ENCODE measurements at regions not wholly inside any gene's neighbourhood (a gene's known extent, or its start where the extent isn't known, plus 50 kb on each side); places are given as distances from the start of the nearest gene placed in this dataset.

DNA sequence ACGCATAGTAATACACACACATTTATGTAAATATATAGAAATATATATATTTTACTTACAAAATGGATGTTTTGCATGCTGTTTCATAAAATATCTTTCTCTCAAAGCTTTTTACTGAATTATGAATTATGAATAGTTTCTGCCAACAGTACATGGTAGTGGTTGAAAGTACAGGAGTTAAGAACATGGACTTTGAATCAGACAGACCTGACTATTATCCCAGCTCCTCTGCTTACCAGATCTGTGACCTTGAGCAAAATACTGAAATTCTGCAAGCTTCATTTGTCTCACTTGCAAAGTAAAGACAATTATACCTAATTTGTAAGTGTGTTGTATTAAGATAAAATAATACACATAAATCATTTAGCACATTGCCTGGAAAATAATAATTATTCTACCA is 459.5 kb downstream of the EPM2A start:
- Histone ChIP-seq H4K5ac (ENCODE audit: insufficient read length, low read depth, low read length) (no peak overlapping the region), H4K20me1 (replicated peaks in 1 of 2; ENCODE audit: control insufficient read depth in 1 of 2, insufficient read depth in 2 of 2, low read length in 2 of 2) (no peaks in the 10 kb centered on the region), H2AFZ (ENCODE audit: low read length) (no peak overlapping the region), H2BK120ac (replicated peaks; ENCODE audit: low read depth, low read length) (no peak overlapping the region), H2AK5ac (ENCODE audit: low read depth, low read length) (no peak overlapping the region), H3K27me3 (replicated peaks in 1 of 4; ENCODE audit: control insufficient read depth in 3 of 4, extremely low read depth in 1 of 4, insufficient read depth in 3 of 4, low read length in 3 of 4) (no peaks in the 10 kb centered on the region), H3K4ac (replicated peaks; ENCODE audit: insufficient read length, low read depth, low read length) (no peak overlapping the region), H4K91ac (replicated peaks; ENCODE audit: insufficient read length, low read length) (no peak overlapping the region), H3K14ac (ENCODE audit: insufficient read length) (no peak overlapping the region), H3K27ac (ENCODE audit: low read depth, low read length) (no peak overlapping the region), H3K4me2 (ENCODE audit: insufficient read depth in 1 of 2, low read depth in 2 of 2, low read length in 2 of 2) (no peak overlapping the region), H2BK5ac (ENCODE audit: low read depth, low read length) (no peak overlapping the region), H2BK12ac (ENCODE audit: low read depth, low read length) (no peak overlapping the region), H3K23me2 (ENCODE audit: low read depth, low read length) (no peaks in the 10 kb centered on the region), H3K9me3 (ENCODE audit: insufficient read depth in 2 of 2, low read depth in 1 of 2, low read length in 1 of 2) (no peaks in the 10 kb centered on the region), H3K79me2 (ENCODE audit: control insufficient read depth in 1 of 2, insufficient read depth in 2 of 2, low read length in 2 of 2) (no peaks in the 10 kb centered on the region), H3K9ac (replicated peaks in 1 of 4; ENCODE audit: extremely low read depth in 1 of 4, low read depth in 3 of 4, low read length in 3 of 4) (no peak overlapping the region), H3K56ac (replicated peaks; ENCODE audit: insufficient read length, low read depth, low read length) (no peak overlapping the region), H3K18ac (ENCODE audit: extremely low read depth, low read length) (no peak overlapping the region), H4K8ac (ENCODE audit: extremely low read depth, insufficient read depth, low read length) (no peak overlapping the region), H2BK20ac (ENCODE audit: low read length) (no peak overlapping the region), H3K79me1 (ENCODE audit: low read depth, low read length) (no peaks in the 10 kb centered on the region), H2BK15ac (ENCODE audit: low read length) (no peak overlapping the region), H3K4me3 (ENCODE audit: extremely low read depth in 1 of 4, insufficient read depth in 2 of 4, low read depth in 3 of 4, low read length in 4 of 4) (no peak overlapping the region), H3K4me1 (replicated peaks in 1 of 4; ENCODE audit: control insufficient read depth in 3 of 4, insufficient read depth in 4 of 4, low read length in 3 of 4) (no peaks in the 10 kb centered on the region; a peak in 1 of 7 replicates), H3K23ac (ENCODE audit: insufficient read length) (no peak overlapping the region), H3K36me3 (ENCODE audit: control insufficient read depth in 2 of 4, insufficient read depth in 4 of 4, low read length in 3 of 4) (no peaks in the 10 kb centered on the region)
- CTCF ChIA-PET (ENCODE audit: partially characterized antibody), result no interaction called here
- no peak for DNase-seq (ENCODE audit: low read depth in 1 of 2, low spot score in 2 of 2)
- no peak for TF ChIP-seq CTBP2 (IDR thresholded peaks at IDR 0.05; ENCODE audit: borderline replicate concordance, insufficient read depth, insufficient read length, low read length)
- no peak for TF ChIP-seq SRF (IDR thresholded peaks at IDR 0.05; ENCODE audit: low read depth, low read length)
- no peak for TF ChIP-seq KDM4A (IDR thresholded peaks at IDR 0.05; ENCODE audit: low read depth, low read length, severe bottlenecking)
- TF ChIP-seq GTF2F1 (IDR thresholded peaks at IDR 0.05; ENCODE audit: borderline replicate concordance, low read depth, low read length), result no peak
- TF ChIP-seq RAD21 (IDR thresholded peaks at IDR 0.05 in 1 of 2, conservative IDR thresholded peaks at IDR 0.05 in 1 of 2; ENCODE audit: low read depth in 2 of 2, low read length in 2 of 2), result no peak
- no peak for TF ChIP-seq FOSL1 (IDR thresholded peaks at IDR 0.05; ENCODE audit: insufficient read depth, low read depth, low read length)
- FAIRE-seq, result no peak
- WGBS, 2 experiments (ENCODE audit: extremely low coverage in 1 of 2, insufficient coverage in 1 of 2, insufficient read length in 1 of 2, insufficient replicate concordance in 2 of 2, low coverage in 1 of 2, low lambda C conversion rate in 2 of 2, missing lambda C conversion rate in 1 of 2), result 86% methylated on average over 1 of the region's 1 CpG; no CpG with 5 or more reads in 1 of the 2 experiments
- POLR2A ChIA-PET (ENCODE audit: partially characterized antibody), result no interaction called here

Data from H1 (cell line).